NB4 (cell line): ENCODE measurements at regions not wholly inside any gene's neighbourhood (a gene's known extent, or its start where the extent isn't known, plus 50 kb on each side); places are given as distances from the start of the nearest gene placed in this dataset.

Experiments
- DNase-seq: peaks from one replicate; pipeline ENCODE4 v3.0.0; 2010; ENCODE audit warnings: low read depth
- H3K4me3 ChIP-seq: one replicate; pipeline ENCODE4 v1.5.1; 2011; ENCODE audit warnings: mild to moderate bottlenecking, low read depth, low read length, moderate library complexity
- MAX ChIP-seq: IDR thresholded peaks from 2 replicates; pipeline ENCODE4 v1.6.1; 2011; ENCODE audit warnings: low read depth, low read length
- MYC ChIP-seq: IDR thresholded peaks from 2 replicates; pipeline ENCODE4 v1.6.1; 2011; ENCODE audit warnings: low read depth, low read length
- POLR2A ChIP-seq: IDR thresholded peaks from 2 replicates; pipeline ENCODE4 v1.6.1; 2011; ENCODE audit warnings: mild to moderate bottlenecking; ENCODE audit not compliant: insufficient read length; ENCODE audit errors: extremely low read depth
- TF ChIP-seq, protein P1 (sequence below): IDR thresholded peaks from one replicate; pipeline ENCODE4 v1.5.1; 2012; ENCODE audit warnings: low read depth, low read length

GRCh38 chr20:7470912-7471311 lies 469.3 kb downstream of the HAO1 start:
- no peak overlapping the region for H3K4me3 ChIP-seq
- DNase-seq = no peak
- TF ChIP-seq POLR2A = no peak
- no peak for TF ChIP-seq MYC
- no peak for TF ChIP-seq MAX
- TF ChIP-seq, protein P1, sequence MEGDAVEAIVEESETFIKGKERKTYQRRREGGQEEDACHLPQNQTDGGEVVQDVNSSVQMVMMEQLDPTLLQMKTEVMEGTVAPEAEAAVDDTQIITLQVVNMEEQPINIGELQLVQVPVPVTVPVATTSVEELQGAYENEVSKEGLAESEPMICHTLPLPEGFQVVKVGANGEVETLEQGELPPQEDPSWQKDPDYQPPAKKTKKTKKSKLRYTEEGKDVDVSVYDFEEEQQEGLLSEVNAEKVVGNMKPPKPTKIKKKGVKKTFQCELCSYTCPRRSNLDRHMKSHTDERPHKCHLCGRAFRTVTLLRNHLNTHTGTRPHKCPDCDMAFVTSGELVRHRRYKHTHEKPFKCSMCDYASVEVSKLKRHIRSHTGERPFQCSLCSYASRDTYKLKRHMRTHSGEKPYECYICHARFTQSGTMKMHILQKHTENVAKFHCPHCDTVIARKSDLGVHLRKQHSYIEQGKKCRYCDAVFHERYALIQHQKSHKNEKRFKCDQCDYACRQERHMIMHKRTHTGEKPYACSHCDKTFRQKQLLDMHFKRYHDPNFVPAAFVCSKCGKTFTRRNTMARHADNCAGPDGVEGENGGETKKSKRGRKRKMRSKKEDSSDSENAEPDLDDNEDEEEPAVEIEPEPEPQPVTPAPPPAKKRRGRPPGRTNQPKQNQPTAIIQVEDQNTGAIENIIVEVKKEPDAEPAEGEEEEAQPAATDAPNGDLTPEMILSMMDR = no peak

DNA sequence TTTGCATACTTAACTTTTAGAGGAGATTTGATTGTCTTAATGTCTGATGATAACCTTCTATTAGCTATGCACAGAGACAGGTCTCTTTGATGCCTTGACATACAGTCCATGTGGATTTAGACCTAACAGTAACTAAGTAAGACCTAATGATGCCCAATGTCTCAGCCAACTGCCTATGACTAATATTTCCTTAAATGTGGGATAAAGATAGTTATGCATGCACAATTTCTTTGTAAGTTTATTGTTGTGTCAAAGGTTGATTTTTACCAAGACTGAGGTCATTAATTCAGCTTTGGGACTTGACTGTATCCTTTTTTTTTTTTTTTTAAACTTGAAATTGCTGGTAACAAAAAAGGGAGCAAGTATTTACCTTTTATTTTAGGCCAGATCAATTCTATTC lies 450.0 kb downstream of the HAO1 start:
- H3K4me3 ChIP-seq = no peak overlapping the region
- DNase-seq = no peak
- TF ChIP-seq MYC = no peak
- TF ChIP-seq MAX = no peak
- TF ChIP-seq, protein P1 = no peak
- TF ChIP-seq POLR2A = no peak

- no peak for DNase-seq
- no peak overlapping the region for H3K4me3 ChIP-seq
- TF ChIP-seq MAX = no peak
- TF ChIP-seq POLR2A = no peak
- no peak for TF ChIP-seq MYC
- TF ChIP-seq, protein P1 = no peak
Observed at GRCh38 chr20:7492257-7492656, 448.0 kb downstream of the HAO1 start.

DNA sequence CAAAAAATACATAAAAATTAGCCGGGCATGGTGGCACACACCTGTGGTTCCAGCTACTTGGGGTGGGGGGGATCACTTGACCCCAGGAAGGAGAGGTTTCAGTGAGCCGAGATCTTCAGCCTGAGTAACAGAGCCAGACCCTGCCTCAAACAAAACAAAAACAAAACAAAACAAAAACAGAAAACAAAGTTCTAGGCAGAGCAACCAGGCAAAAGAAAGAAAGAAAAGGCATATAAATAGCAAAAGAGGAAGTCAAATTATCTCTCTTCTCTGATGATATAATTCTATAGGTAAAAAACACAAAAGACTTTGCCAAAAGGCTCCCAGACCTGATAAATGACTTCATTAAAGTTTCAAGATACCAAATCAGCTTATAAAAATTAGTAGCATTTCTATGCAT lies 446.9 kb downstream of the HAO1 start:
- DNase-seq = no peak
- TF ChIP-seq MAX (no peak), POLR2A (no peak), MYC (no peak)
- TF ChIP-seq, protein P1 = no peak
- no peak overlapping the region for H3K4me3 ChIP-seq

DNA sequence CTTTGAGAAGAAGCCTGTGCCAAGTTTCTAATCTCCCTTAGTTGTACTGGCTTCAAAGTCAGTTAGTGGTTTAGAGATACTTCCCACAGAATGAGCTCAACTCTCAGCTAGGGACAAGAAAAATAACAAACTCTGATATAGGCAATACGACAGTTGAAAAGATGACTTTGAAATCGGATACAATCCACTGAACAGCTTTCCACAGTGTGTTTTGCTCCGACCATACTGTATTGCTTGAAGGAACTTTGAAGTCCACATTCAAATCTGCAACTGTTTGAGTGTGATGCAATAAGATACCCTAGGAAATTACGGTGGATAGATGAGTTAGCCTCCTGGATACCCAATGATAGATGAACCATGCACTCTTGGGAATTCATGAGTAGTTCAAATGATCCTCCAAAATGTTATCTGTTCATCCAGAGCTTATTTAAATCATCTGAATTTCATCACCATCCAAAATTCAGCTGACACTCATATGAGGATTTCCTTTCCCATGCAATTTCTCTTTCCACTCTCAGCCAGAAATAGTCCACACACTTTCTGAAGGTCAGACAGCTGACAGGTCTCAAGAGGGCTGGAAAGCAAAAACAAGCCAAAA lies 443.8 kb downstream of the HAO1 start:
- TF ChIP-seq MAX = no peak
- TF ChIP-seq, protein P1 = no peak
- TF ChIP-seq POLR2A = no peak
- no peak for TF ChIP-seq MYC
- no peak for DNase-seq
- H3K4me3 ChIP-seq = no peak overlapping the region

GRCh38 chr20:7497985-7498384 lies 442.3 kb downstream of the HAO1 start:
- no peak overlapping the region for H3K4me3 ChIP-seq
- TF ChIP-seq MYC (no peak), MAX (no peak), POLR2A (no peak)
- TF ChIP-seq, protein P1 = no peak
- DNase-seq = no peak
